ENCODE measurements at regions not wholly inside any gene's neighbourhood (a gene's known extent, or its start where the extent isn't known, plus 50 kb on each side); places are given as distances from the start of the nearest gene placed in this dataset.
"Not testable (repeated sequence)": the region's sequence is repeated elsewhere in the genome, so short reads cannot be mapped to it uniquely, and the experiment has no call there.

GRCh38 chr4:179726491-179726890, 2284.3 kb upstream of the AGA start:
- H3K4me1 ChIP-seq (ENCODE audit: control insufficient read depth, insufficient read depth, low read length, poor library complexity, severe bottlenecking); H3K27ac ChIP-seq (ENCODE audit: low read depth, low read length, severe bottlenecking); H3K4me3 ChIP-seq (ENCODE audit: extremely low read depth, insufficient read depth, low read length, poor library complexity, severe bottlenecking); H3K9me3 ChIP-seq (ENCODE audit: control insufficient read depth, low read length); H3K36me3 ChIP-seq (ENCODE audit: control insufficient read depth, insufficient read depth, low read length): not testable (repeated sequence)
- 65 to 85% methylated on average over 3 to 6 of the region's 6 CpGs for WGBS, 2 experiments (ENCODE audit: insufficient coverage in 2 of 2)

- no peak overlapping the region for H3K4me3 ChIP-seq (ENCODE audit: extremely low read depth, insufficient read depth, low read length, poor library complexity, severe bottlenecking)
- WGBS, 2 experiments (ENCODE audit: insufficient coverage in 2 of 2) = 81 to 86% methylated on average over 4 of the region's 4 CpGs
- H3K36me3 ChIP-seq (ENCODE audit: control insufficient read depth, insufficient read depth, low read length) = no peaks in the 10 kb centered on the region
- no peaks in the 10 kb centered on the region for H3K4me1 ChIP-seq (ENCODE audit: control insufficient read depth, insufficient read depth, low read length, poor library complexity, severe bottlenecking)
- no peaks in the 10 kb centered on the region for H3K9me3 ChIP-seq (ENCODE audit: control insufficient read depth, low read length)
- no peak overlapping the region for H3K27ac ChIP-seq (ENCODE audit: low read depth, low read length, severe bottlenecking)
Observed at GRCh38 chr4:179728305-179728704, 2286.1 kb upstream of the AGA start.

DNA sequence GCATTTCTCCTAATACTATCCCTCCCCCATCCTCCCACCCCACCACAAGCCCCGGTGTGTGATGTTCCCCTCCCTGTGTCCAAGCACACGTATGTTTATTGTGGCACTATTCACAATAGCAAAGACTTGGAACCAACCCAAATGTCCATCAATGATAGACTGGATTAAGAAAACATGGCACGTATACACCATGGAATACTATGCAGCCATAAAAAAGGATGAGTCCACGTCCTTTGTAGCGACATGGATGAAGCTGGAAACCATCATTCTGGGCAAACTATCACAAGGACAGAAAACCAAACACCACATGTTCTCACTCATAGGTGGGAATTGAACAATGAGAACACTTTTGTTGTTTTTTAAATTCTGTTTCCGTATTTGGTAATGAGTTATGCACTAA, 2294.6 kb upstream of the AGA start:
- not testable (repeated sequence) for H3K4me1 ChIP-seq (ENCODE audit: control insufficient read depth, insufficient read depth, low read length, poor library complexity, severe bottlenecking); H3K27ac ChIP-seq (ENCODE audit: low read depth, low read length, severe bottlenecking); H3K36me3 ChIP-seq (ENCODE audit: control insufficient read depth, insufficient read depth, low read length); H3K9me3 ChIP-seq (ENCODE audit: control insufficient read depth, low read length); H3K4me3 ChIP-seq (ENCODE audit: extremely low read depth, insufficient read depth, low read length, poor library complexity, severe bottlenecking)
- 83 to 100% methylated on average over 2 of the region's 6 CpGs for WGBS, 2 experiments (ENCODE audit: insufficient coverage in 2 of 2)

- no CpG with 5 or more reads among the region's 3 CpGs for WGBS, 2 experiments (ENCODE audit: insufficient coverage in 2 of 2)
- no peaks in the 10 kb centered on the region for H3K9me3 ChIP-seq (ENCODE audit: control insufficient read depth, low read length)
- no peak overlapping the region for H3K27ac ChIP-seq (ENCODE audit: low read depth, low read length, severe bottlenecking)
- H3K4me1 ChIP-seq (ENCODE audit: control insufficient read depth, insufficient read depth, low read length, poor library complexity, severe bottlenecking) = no peaks in the 10 kb centered on the region
- H3K4me3 ChIP-seq (ENCODE audit: extremely low read depth, insufficient read depth, low read length, poor library complexity, severe bottlenecking) = no peak overlapping the region
- no peaks in the 10 kb centered on the region for H3K36me3 ChIP-seq (ENCODE audit: control insufficient read depth, insufficient read depth, low read length)
Observed at GRCh38 chr4:179738822-179739221, 2296.6 kb upstream of the AGA start.

- H3K27ac ChIP-seq (ENCODE audit: low read depth, low read length, severe bottlenecking) = no peak overlapping the region
- no peaks in the 10 kb centered on the region for H3K36me3 ChIP-seq (ENCODE audit: control insufficient read depth, insufficient read depth, low read length)
- WGBS, 2 experiments (ENCODE audit: insufficient coverage in 2 of 2) = 86 to 90% methylated on average over 1 to 2 of the region's 4 CpGs
- H3K4me1 ChIP-seq (ENCODE audit: control insufficient read depth, insufficient read depth, low read length, poor library complexity, severe bottlenecking) = no peaks in the 10 kb centered on the region
- H3K9me3 ChIP-seq (ENCODE audit: control insufficient read depth, low read length) = no peaks in the 10 kb centered on the region
- H3K4me3 ChIP-seq (ENCODE audit: extremely low read depth, insufficient read depth, low read length, poor library complexity, severe bottlenecking) = no peak overlapping the region
Observed at GRCh38 chr4:179747218-179747910, 2305.1 kb upstream of the AGA start.

- no CpG with 5 or more reads among the region's 6 CpGs for WGBS, 2 experiments (ENCODE audit: insufficient coverage in 2 of 2)
- no peaks in the 10 kb centered on the region for H3K4me1 ChIP-seq (ENCODE audit: control insufficient read depth, insufficient read depth, low read length, poor library complexity, severe bottlenecking)
- H3K9me3 ChIP-seq (ENCODE audit: control insufficient read depth, low read length) = no peaks in the 10 kb centered on the region
Observed at GRCh38 chr4:179748837-179749236, 2306.6 kb upstream of the AGA start.

GRCh38 chr4:179750374-179750773, 2308.1 kb upstream of the AGA start:
- H3K4me1 ChIP-seq (ENCODE audit: control insufficient read depth, insufficient read depth, low read length, poor library complexity, severe bottlenecking) = no peaks in the 10 kb centered on the region
- no peak overlapping the region for H3K4me3 ChIP-seq (ENCODE audit: extremely low read depth, insufficient read depth, low read length, poor library complexity, severe bottlenecking)
- no peak overlapping the region for H3K27ac ChIP-seq (ENCODE audit: low read depth, low read length, severe bottlenecking)
- H3K9me3 ChIP-seq (ENCODE audit: control insufficient read depth, low read length) = no peaks in the 10 kb centered on the region
- no peaks in the 10 kb centered on the region for H3K36me3 ChIP-seq (ENCODE audit: control insufficient read depth, insufficient read depth, low read length)
- 85 to 95% methylated on average over 4 of the region's 4 CpGs for WGBS, 2 experiments (ENCODE audit: insufficient coverage in 2 of 2)

More at GRCh38 chr4:179748837-179749236, 2306.6 kb upstream of the AGA start:
- Histone ChIP-seq H3K36me3 (ENCODE audit: control insufficient read depth, insufficient read depth, low read length) (no peaks in the 10 kb centered on the region), H3K4me3 (ENCODE audit: extremely low read depth, insufficient read depth, low read length, poor library complexity, severe bottlenecking) (no peak overlapping the region), H3K27ac (ENCODE audit: low read depth, low read length, severe bottlenecking) (no peak overlapping the region)

DNA sequence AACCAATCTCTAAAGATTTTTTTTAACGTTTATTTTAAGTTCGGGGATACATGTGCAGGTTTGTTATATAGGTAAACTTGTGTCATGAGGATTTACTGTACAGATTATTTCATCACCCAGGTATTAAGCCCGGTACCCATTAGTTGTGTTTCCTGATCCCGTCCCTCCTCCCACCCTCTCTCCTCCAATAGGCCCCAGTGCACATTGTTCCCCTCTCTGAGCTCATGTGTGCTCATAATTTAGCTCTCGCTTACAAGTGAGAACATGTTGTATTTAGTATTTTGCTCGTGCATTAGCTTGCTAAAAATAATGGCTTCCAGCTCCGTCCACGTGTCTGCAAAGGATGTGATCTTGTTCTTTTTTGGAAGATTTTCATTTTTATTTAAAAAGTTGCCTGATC, 2309.4 kb upstream of the AGA start:
- Histone ChIP-seq H3K36me3 (ENCODE audit: control insufficient read depth, insufficient read depth, low read length) (no peaks in the 10 kb centered on the region), H3K4me3 (ENCODE audit: extremely low read depth, insufficient read depth, low read length, poor library complexity, severe bottlenecking) (no peak overlapping the region), H3K27ac (ENCODE audit: low read depth, low read length, severe bottlenecking) (no peak overlapping the region), H3K4me1 (ENCODE audit: control insufficient read depth, insufficient read depth, low read length, poor library complexity, severe bottlenecking) (no peaks in the 10 kb centered on the region), H3K9me3 (ENCODE audit: control insufficient read depth, low read length) (no peaks in the 10 kb centered on the region)
- WGBS, 2 experiments (ENCODE audit: insufficient coverage in 2 of 2) = 86 to 94% methylated on average over 3 of the region's 8 CpGs

DNA sequence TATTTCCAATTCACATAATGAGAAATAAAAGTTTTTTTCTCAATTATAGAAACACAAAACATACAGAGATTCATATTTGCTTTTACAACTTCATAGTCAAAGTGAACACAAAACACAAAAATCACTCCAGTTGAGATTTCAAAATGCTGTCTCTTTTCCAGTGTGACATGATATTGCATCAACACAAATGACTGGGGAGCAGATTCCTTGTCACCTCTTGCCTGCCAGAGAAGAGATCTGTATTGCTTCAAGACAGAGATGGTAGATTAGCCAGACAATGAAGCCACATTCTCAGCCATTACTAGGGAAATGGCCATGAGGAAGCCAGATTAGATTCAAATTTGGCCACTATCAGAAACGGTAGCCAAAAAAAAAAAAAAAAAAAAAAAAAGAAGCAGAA, 2313.1 kb upstream of the AGA start:
- no peaks in the 10 kb centered on the region for H3K4me1 ChIP-seq (ENCODE audit: control insufficient read depth, insufficient read depth, low read length, poor library complexity, severe bottlenecking)
- H3K27ac ChIP-seq (ENCODE audit: low read depth, low read length, severe bottlenecking) = peak overlapping the region; percentile 37
- no peak overlapping the region for H3K4me3 ChIP-seq (ENCODE audit: extremely low read depth, insufficient read depth, low read length, poor library complexity, severe bottlenecking)
- H3K9me3 ChIP-seq (ENCODE audit: control insufficient read depth, low read length) = no peaks in the 10 kb centered on the region
- no CpG with 5 or more reads among the region's 1 CpG for WGBS, 2 experiments (ENCODE audit: insufficient coverage in 2 of 2)
- H3K36me3 ChIP-seq (ENCODE audit: control insufficient read depth, insufficient read depth, low read length) = no peaks in the 10 kb centered on the region

- H3K27ac ChIP-seq (ENCODE audit: low read depth, low read length, severe bottlenecking) = no peak overlapping the region
- no peaks in the 10 kb centered on the region for H3K4me1 ChIP-seq (ENCODE audit: control insufficient read depth, insufficient read depth, low read length, poor library complexity, severe bottlenecking)
- no CpG with 5 or more reads among the region's 1 CpG for WGBS, 2 experiments (ENCODE audit: insufficient coverage in 2 of 2)
- no peak overlapping the region for H3K4me3 ChIP-seq (ENCODE audit: extremely low read depth, insufficient read depth, low read length, poor library complexity, severe bottlenecking)
- H3K9me3 ChIP-seq (ENCODE audit: control insufficient read depth, low read length) = no peaks in the 10 kb centered on the region
- no peaks in the 10 kb centered on the region for H3K36me3 ChIP-seq (ENCODE audit: control insufficient read depth, insufficient read depth, low read length)
Observed at GRCh38 chr4:179757641-179758040, 2315.4 kb upstream of the AGA start.

DNA sequence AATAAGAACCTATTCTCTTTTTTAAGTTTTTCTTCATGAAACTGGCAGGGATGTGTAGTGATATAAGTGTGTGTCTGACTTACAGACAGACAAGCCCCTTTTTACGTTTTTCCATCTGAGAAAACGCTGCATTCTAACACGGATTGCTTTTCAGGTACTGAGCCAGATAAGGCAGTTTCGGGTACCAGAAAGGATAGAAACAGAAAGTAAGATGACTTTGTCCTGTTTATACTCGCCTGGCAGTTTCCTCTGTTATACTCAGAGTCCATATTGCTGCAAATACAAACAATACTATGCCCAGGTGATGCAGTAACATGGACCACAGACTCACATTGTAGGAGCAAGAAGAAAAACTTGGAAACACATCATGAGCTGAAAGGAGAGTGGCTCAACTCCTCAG, 2320.6 kb upstream of the AGA start:
- no peaks in the 10 kb centered on the region for H3K36me3 ChIP-seq (ENCODE audit: control insufficient read depth, insufficient read depth, low read length)
- no peaks in the 10 kb centered on the region for H3K4me1 ChIP-seq (ENCODE audit: control insufficient read depth, insufficient read depth, low read length, poor library complexity, severe bottlenecking)
- H3K4me3 ChIP-seq (ENCODE audit: extremely low read depth, insufficient read depth, low read length, poor library complexity, severe bottlenecking) = no peak overlapping the region
- H3K9me3 ChIP-seq (ENCODE audit: control insufficient read depth, low read length) = no peaks in the 10 kb centered on the region
- 100% methylated on average over 3 of the region's 5 CpGs for WGBS, 2 experiments (ENCODE audit: insufficient coverage in 2 of 2)
- H3K27ac ChIP-seq (ENCODE audit: low read depth, low read length, severe bottlenecking) = no peak overlapping the region

Measured in mesodermal cell (in vitro differentiated cells).